Thyroid gland (tissue), 4 donors: ENCODE measurements at regions not wholly inside any gene's neighbourhood (a gene's known extent, or its start where the extent isn't known, plus 50 kb on each side); places are given as distances from the start of the nearest gene placed in this dataset.

Source experiments
- DNase-seq, 2 donors: peaks; one replicate each; pipeline ENCODE4 v3.0.0-alpha.2; 2019
- H3K27ac ChIP-seq, 3 donors: fragments of 200-600 bp; sonication (generic); 1 replicate in 2 of 3; 2 replicates in 1 of 3; pipeline ENCODE4 v1.5.1; 2016 to 2019; ENCODE audit warnings: mild to moderate bottlenecking in 1 of 3, moderate library complexity in 1 of 3
- H3K27me3 ChIP-seq: fragments of 200-600 bp; sonication (generic); one replicate; pipeline ENCODE4 v1.5.1; 2019
- H3K36me3 ChIP-seq, 2 donors: fragments of 200-600 bp; sonication (generic); one replicate each; pipeline ENCODE4 v1.5.1; 2016 to 2019
- H3K4me1 ChIP-seq, 2 donors: fragments of 200-600 bp; sonication (generic); one replicate each; pipeline ENCODE4 v1.5.1; 2017 to 2019
- H3K4me3 ChIP-seq, 3 donors: fragments of 200-600 bp; sonication (generic); replicated peaks in 1 of 3; 1 replicate in 2 of 3; 2 replicates in 1 of 3; pipeline ENCODE4 v1.5.1; 2016; ENCODE audit warnings: mild to moderate bottlenecking in 1 of 3
- H3K9me3 ChIP-seq: fragments of 200-600 bp; sonication (generic); one replicate; pipeline ENCODE4 v1.5.1; 2017
- POLR2A ChIP-seq, 2 donors: fragments of 450-650 bp; IDR thresholded peaks; one replicate each; pipeline ENCODE4 v1.6.1; 2017; ENCODE audit warnings: antibody characterized with exemption in 2 of 2, mild to moderate bottlenecking in 2 of 2, moderate library complexity in 1 of 2
- WGBS, 2 donors: methylation state at CpG; one replicate each; pipeline ENCODE4 v1.1.5; 2017; 5-methylcytosine and 5-hydroxymethylcytosine counted together
- intact Hi-C: fragments of 100-400 bp; cut with DNase I; formaldehyde crosslinking; loops from one replicate; pipeline ENCODE4 v1.15.1; 2023
- TF ChIP-seq, protein P1 (sequence below), 6 experiments: fragments of 200-600 bp in 3 of 6; fragments of 450-650 bp in 3 of 6; sonication (generic) in 3 of 6; IDR thresholded peaks; one replicate each; pipeline ENCODE4 v1.5.1; 2016 to 2019; ENCODE audit warnings: antibody characterized with exemption in 6 of 6, mild to moderate bottlenecking in 2 of 6, inconsistent platforms in 1 of 6, moderate library complexity in 1 of 6

DNA sequence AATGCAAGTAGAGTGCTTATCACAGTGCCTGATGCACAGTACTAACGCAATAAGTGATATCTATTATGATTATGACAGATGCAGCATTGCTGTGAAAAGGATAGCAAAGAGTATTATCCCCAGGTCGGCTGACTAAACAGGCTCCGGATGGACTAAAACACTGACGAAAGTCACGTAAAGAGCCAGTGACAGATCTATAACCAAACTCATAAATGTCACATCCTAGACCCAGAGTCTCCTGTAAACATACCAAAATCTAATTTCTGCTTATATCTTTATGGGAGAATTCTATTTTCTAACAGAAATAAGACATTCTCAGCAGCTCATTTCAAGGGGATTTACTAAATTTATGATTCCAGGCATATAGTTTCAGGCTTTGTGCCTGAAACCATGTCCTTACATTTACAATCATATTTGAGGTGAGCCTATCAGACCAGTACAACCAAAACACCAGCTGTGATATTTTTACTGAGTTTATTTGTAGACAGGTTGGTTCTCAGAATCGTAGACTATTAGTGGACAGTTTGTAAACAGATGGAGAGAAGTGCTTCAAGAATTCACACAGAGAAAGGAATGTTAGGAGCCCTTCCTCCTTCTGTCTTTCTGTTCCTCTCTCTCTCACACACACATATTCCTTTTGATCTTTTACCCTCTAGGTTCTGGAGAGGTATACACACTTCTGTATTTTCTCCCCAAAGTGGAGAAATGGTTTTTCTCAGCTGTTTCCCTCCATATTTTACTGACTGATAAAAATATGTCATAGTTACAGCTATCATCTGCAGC is 52.4 kb upstream of the WDR26 start:
- no peaks in the 10 kb centered on the region for H3K9me3 ChIP-seq
- WGBS, 2 donors, result 83 to 84% methylated on average over 6 of the region's 6 CpGs
- no peak overlapping the region for H3K4me3 ChIP-seq
- no peaks in the 10 kb centered on the region for H3K36me3 ChIP-seq
- no peaks in the 10 kb centered on the region for H3K27me3 ChIP-seq
- TF ChIP-seq, protein P1, sequence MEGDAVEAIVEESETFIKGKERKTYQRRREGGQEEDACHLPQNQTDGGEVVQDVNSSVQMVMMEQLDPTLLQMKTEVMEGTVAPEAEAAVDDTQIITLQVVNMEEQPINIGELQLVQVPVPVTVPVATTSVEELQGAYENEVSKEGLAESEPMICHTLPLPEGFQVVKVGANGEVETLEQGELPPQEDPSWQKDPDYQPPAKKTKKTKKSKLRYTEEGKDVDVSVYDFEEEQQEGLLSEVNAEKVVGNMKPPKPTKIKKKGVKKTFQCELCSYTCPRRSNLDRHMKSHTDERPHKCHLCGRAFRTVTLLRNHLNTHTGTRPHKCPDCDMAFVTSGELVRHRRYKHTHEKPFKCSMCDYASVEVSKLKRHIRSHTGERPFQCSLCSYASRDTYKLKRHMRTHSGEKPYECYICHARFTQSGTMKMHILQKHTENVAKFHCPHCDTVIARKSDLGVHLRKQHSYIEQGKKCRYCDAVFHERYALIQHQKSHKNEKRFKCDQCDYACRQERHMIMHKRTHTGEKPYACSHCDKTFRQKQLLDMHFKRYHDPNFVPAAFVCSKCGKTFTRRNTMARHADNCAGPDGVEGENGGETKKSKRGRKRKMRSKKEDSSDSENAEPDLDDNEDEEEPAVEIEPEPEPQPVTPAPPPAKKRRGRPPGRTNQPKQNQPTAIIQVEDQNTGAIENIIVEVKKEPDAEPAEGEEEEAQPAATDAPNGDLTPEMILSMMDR (IDR thresholded peaks at IDR 0.05), result no peak
- no peak for TF ChIP-seq POLR2A (IDR thresholded peaks at IDR 0.05)
- H3K4me1 ChIP-seq, result no peaks in the 10 kb centered on the region
- intact Hi-C loops, result no loop called here
- H3K27ac ChIP-seq, result no peak overlapping the region
- DNase-seq, result no peak

DNA sequence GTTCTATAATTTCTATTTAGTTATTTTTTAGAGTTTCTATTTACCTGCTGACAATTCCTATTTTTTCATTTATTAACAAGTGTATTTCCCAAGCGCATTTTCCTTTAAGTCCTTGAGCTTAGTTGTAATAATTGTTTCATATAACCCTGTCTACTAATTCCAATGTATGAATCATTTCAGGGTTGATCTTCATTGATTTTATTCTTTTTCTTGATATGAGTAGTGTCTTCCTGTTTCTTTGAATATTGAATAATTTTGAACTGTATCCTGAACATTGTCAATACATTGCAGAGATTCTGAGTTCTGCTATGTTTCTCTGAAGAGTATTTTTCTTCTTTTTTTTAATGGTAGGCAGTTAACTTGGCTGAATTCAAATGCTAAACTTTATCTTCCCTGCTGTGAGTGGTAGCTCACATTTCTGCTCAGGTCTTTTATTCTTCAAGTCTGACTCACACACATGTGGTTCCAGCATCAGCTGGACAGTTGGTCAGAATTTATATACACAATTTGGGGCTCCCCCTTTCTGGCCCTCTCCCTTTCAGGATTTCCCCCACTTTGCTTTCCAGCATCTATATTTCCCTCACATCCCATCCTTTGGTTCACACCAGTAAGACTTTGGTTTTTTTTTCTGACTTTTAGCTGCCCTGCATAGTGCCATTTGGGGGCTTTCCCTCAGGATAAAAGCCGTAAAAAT is 54.4 kb upstream of the WDR26 start:
- WGBS, 2 donors, result 91 to 98% methylated on average over 2 of the region's 2 CpGs
- H3K27me3 ChIP-seq, result no peaks in the 10 kb centered on the region
- DNase-seq, result no peak
- no peaks in the 10 kb centered on the region for H3K4me1 ChIP-seq
- no peak overlapping the region for H3K27ac ChIP-seq
- no peaks in the 10 kb centered on the region for H3K9me3 ChIP-seq
- TF ChIP-seq, protein P1 (IDR thresholded peaks at IDR 0.05), result no peak
- TF ChIP-seq POLR2A (IDR thresholded peaks at IDR 0.05), result no peak
- no peak overlapping the region for H3K4me3 ChIP-seq
- intact Hi-C loops, result no loop called here
- H3K36me3 ChIP-seq, result no peaks in the 10 kb centered on the region

GRCh38 chr1:224489534-224490365 is 55.2 kb upstream of the WDR26 start:
- Histone ChIP-seq H3K36me3 (no peaks in the 10 kb centered on the region), H3K4me3 (no peak overlapping the region), H3K27me3 (no peaks in the 10 kb centered on the region), H3K9me3 (no peaks in the 10 kb centered on the region), H3K4me1 (no peaks in the 10 kb centered on the region), H3K27ac (no peak overlapping the region)
- TF ChIP-seq POLR2A (IDR thresholded peaks at IDR 0.05), result no peak
- TF ChIP-seq, protein P1 (IDR thresholded peaks at IDR 0.05), result no peak
- no peak for DNase-seq
- 74 to 78% methylated on average over 5 of the region's 5 CpGs for WGBS, 2 donors
- intact Hi-C loops, result no loop called here

- no peaks in the 10 kb centered on the region for H3K4me1 ChIP-seq
- 82 to 83% methylated on average over 7 of the region's 7 CpGs for WGBS, 2 donors
- TF ChIP-seq, protein P1 (IDR thresholded peaks at IDR 0.05), result no peak
- TF ChIP-seq POLR2A (IDR thresholded peaks at IDR 0.05), result no peak
- no peaks in the 10 kb centered on the region for H3K27me3 ChIP-seq
- no peaks in the 10 kb centered on the region for H3K9me3 ChIP-seq
- DNase-seq, result no peak
- no peaks in the 10 kb centered on the region for H3K36me3 ChIP-seq
- no peak overlapping the region for H3K27ac ChIP-seq
- no peak overlapping the region for H3K4me3 ChIP-seq
- intact Hi-C loops, result no loop called here
Measured at GRCh38 chr1:224490549-224491537, 56.2 kb upstream of the WDR26 start.
